ENCODE measurements at regions not wholly inside any gene's neighbourhood (a gene's known extent, or its start where the extent isn't known, plus 50 kb on each side); places are given as distances from the start of the nearest gene placed in this dataset.

- no peak overlapping the region for H3K4me3 Mint-ChIP-seq
- DNase-seq (ENCODE audit: low read depth, low spot score) = no peak
- peak; percentile 8 for TF ChIP-seq CTCF (conservative IDR thresholded peaks at IDR 0.05)
- H3K9me3 Mint-ChIP-seq = no peaks in the 10 kb centered on the region
- H3K36me3 Mint-ChIP-seq (ENCODE audit: low read depth) = peaks cover 2% of the 10 kb centered on the region
- H3K4me1 Mint-ChIP-seq = no peaks in the 10 kb centered on the region
- H3K27ac Mint-ChIP-seq (ENCODE audit: unreplicated experiment) = no peak overlapping the region
- H3K27me3 Mint-ChIP-seq (ENCODE audit: low read depth) = peaks cover 19% of the 10 kb centered on the region
Measured at GRCh38 chr15:98308117-98308516, 340.2 kb upstream of the IGF1R start.

GRCh38 chr15:98311566-98312188 lies 336.7 kb upstream of the IGF1R start:
- peaks cover 4% of the 10 kb centered on the region for H3K9me3 Mint-ChIP-seq
- H3K4me3 Mint-ChIP-seq = no peak overlapping the region
- DNase-seq (ENCODE audit: low read depth, low spot score) = peak; percentile 84
- H3K36me3 Mint-ChIP-seq (ENCODE audit: low read depth) = peaks cover 2% of the 10 kb centered on the region
- H3K4me1 Mint-ChIP-seq = no peaks in the 10 kb centered on the region
- TF ChIP-seq CTCF (conservative IDR thresholded peaks at IDR 0.05) = peak; percentile 89
- no peak overlapping the region for H3K27ac Mint-ChIP-seq (ENCODE audit: unreplicated experiment)
- H3K27me3 Mint-ChIP-seq (ENCODE audit: low read depth) = no peaks in the 10 kb centered on the region

- Mint-ChIP-seq H3K4me1 (no peaks in the 10 kb centered on the region), H3K36me3 (ENCODE audit: low read depth) (no peaks in the 10 kb centered on the region), H3K27me3 (ENCODE audit: low read depth) (no peaks in the 10 kb centered on the region), H3K27ac (ENCODE audit: unreplicated experiment) (no peak overlapping the region), H3K9me3 (peaks cover 4% of the 10 kb centered on the region), H3K4me3 (no peak overlapping the region)
- DNase-seq (ENCODE audit: low read depth, low spot score) = no peak
- no peak for TF ChIP-seq CTCF (conservative IDR thresholded peaks at IDR 0.05)
Measured at GRCh38 chr15:98312913-98313312, 335.4 kb upstream of the IGF1R start.

GRCh38 chr15:98315971-98316370 lies 332.4 kb upstream of the IGF1R start:
- H3K27ac Mint-ChIP-seq (ENCODE audit: unreplicated experiment) = no peak overlapping the region
- no peaks in the 10 kb centered on the region for H3K4me1 Mint-ChIP-seq
- no peaks in the 10 kb centered on the region for H3K27me3 Mint-ChIP-seq (ENCODE audit: low read depth)
- H3K36me3 Mint-ChIP-seq (ENCODE audit: low read depth) = peaks cover 3% of the 10 kb centered on the region
- H3K9me3 Mint-ChIP-seq = peaks cover 6% of the 10 kb centered on the region
- no peak overlapping the region for H3K4me3 Mint-ChIP-seq
- TF ChIP-seq CTCF (conservative IDR thresholded peaks at IDR 0.05) = no peak
- DNase-seq (ENCODE audit: low read depth, low spot score) = no peak

- Mint-ChIP-seq H3K36me3 (ENCODE audit: low read depth) (peaks cover 3% of the 10 kb centered on the region), H3K27me3 (ENCODE audit: low read depth) (no peaks in the 10 kb centered on the region), H3K27ac (ENCODE audit: unreplicated experiment) (no peak overlapping the region), H3K4me3 (no peak overlapping the region), H3K4me1 (no peaks in the 10 kb centered on the region), H3K9me3 (peaks cover 6% of the 10 kb centered on the region)
- TF ChIP-seq CTCF (conservative IDR thresholded peaks at IDR 0.05) = no peak
- no peak for DNase-seq (ENCODE audit: low read depth, low spot score)
Measured at GRCh38 chr15:98321896-98322295, 326.4 kb upstream of the IGF1R start.
